CD4-positive, alpha-beta T cell treated with Interleukin-15 for 4 hours (primary cell): ENCODE measurements at regions not wholly inside any gene's neighbourhood (a gene's known extent, or its start where the extent isn't known, plus 50 kb on each side); places are given as distances from the start of the nearest gene placed in this dataset.
"Not testable (repeated sequence)": the region's sequence is repeated elsewhere in the genome, so short reads cannot be mapped to it uniquely, and the experiment has no call there.

Source experiments
- DNase-seq: peaks from one replicate; pipeline ENCODE4 v3.0.0-alpha.2; 2020; ENCODE audit warnings: low spot score

- no peak for DNase-seq
Measured at GRCh38 chr11:115627666-115628460, 123.6 kb upstream of the CADM1 start.

- no peak for DNase-seq
Measured at GRCh38 chr11:115627071-115627470, 122.9 kb upstream of the CADM1 start.

- no peak for DNase-seq
Measured at GRCh38 chr11:115626414-115626813, 122.2 kb upstream of the CADM1 start.

- no peak for DNase-seq
Measured at GRCh38 chr11:115625502-115625901, 121.3 kb upstream of the CADM1 start.

GRCh38 chr11:115624065-115624464 is 119.8 kb upstream of the CADM1 start:
- no peak for DNase-seq

GRCh38 chr11:115623021-115623451 is 118.8 kb upstream of the CADM1 start:
- DNase-seq = no peak

GRCh38 chr11:115618428-115618827 is 114.2 kb upstream of the CADM1 start:
- no peak for DNase-seq

- DNase-seq = no peak
Measured at GRCh38 chr11:115617767-115618166, 113.6 kb upstream of the CADM1 start.

- no peak for DNase-seq
Measured at GRCh38 chr11:115616971-115617370, 112.8 kb upstream of the CADM1 start.

GRCh38 chr11:115613986-115614632 is 109.9 kb upstream of the CADM1 start:
- DNase-seq = no peak

GRCh38 chr11:115613004-115613403 is 108.8 kb upstream of the CADM1 start:
- DNase-seq = no peak

- no peak for DNase-seq
Measured at GRCh38 chr11:115612046-115612730, 108.0 kb upstream of the CADM1 start.

- DNase-seq = no peak
Measured at GRCh38 chr11:115611343-115611742, 107.1 kb upstream of the CADM1 start.

- DNase-seq = no peak
Measured at GRCh38 chr11:115610908-115611307, 106.7 kb upstream of the CADM1 start.

GRCh38 chr11:115610234-115610633 is 106.0 kb upstream of the CADM1 start:
- DNase-seq = not testable (repeated sequence)

GRCh38 chr11:115608976-115609375 is 104.8 kb upstream of the CADM1 start:
- DNase-seq = no peak

- DNase-seq = no peak
Measured at GRCh38 chr11:115607621-115608221, 103.5 kb upstream of the CADM1 start.

- DNase-seq = no peak
Measured at GRCh38 chr11:115606498-115607220, 102.4 kb upstream of the CADM1 start.

- DNase-seq = no peak
Measured at GRCh38 chr11:115605871-115606497, 101.8 kb upstream of the CADM1 start.

GRCh38 chr11:115605397-115605796 is 101.2 kb upstream of the CADM1 start:
- DNase-seq = not testable (repeated sequence)

GRCh38 chr11:115599125-115599524 is 94.9 kb upstream of the CADM1 start:
- DNase-seq = no peak
